T follicular helper cell (primary cell): ENCODE measurements at regions not wholly inside any gene's neighbourhood (a gene's known extent, or its start where the extent isn't known, plus 50 kb on each side); places are given as distances from the start of the nearest gene placed in this dataset.
"Not testable (repeated sequence)": the region's sequence is repeated elsewhere in the genome, so short reads cannot be mapped to it uniquely, and the experiment has no call there.

Experiments used
- DNase-seq: peaks from one replicate; pipeline ENCODE4 v3.0.0-alpha.2; 2020; ENCODE audit warnings: low read depth

- DNase-seq, result peak; percentile 5
Measured at GRCh38 chr7:3094701-3095445, 51.2 kb upstream of the CARD11 start.

DNA sequence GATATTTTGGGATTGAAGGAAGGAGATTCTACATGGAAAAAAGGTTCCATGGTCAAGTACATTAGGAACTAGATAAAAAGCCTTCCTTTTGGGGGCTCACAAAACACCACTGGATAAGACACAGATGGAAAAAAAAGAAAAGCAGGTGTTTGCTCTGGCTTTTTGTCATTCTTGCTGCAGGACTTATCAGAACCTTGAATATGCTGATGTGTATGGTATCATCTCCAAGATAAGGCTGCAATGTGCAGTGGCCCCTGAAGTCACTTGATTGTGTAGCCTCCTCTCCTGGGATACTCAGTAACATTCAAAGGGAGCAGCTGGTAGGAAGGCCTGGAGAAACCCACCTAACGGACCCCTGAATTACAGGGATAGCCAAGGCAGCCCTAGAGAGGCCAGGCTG is 54.1 kb upstream of the CARD11 start:
- no peak for DNase-seq

- no peak for DNase-seq
Measured at GRCh38 chr7:3102159-3102558, 58.5 kb upstream of the CARD11 start.

DNA sequence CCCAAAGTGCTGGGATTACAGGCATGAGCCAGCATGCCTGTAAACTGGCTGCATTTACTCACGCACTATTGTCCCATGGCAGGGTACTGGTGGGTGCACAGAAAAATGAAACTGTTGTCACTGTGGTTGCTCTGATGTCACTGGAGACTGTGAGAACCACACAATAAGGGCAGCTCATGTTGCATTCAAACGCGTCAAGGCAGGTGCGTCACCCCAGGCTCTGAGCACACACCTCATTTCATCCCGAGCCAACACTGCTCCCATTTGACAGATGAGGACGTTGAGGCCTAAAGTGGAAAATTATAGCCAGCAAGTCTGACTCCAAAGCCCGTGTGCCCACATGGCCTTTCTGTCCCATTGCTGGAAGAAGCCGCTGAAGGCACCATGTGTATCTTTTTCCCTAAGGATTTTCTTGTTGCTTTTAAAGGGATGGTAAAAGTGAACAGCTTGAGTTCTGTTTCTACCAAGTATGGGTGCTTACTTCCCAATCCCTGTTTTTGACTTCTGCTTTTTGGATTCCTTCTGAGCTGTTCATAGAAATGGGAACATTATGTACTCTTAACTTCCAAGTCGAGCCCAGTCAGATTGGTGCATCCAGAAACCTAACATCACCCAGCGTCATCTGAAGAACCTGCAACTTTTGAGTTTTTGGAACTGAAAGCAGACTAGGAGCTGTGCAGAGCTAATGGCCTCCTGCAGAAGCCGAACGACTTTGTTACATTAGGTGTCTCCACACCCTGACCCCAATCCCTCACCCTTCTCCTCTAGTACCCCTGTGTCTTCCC is 60.1 kb upstream of the CARD11 start:
- DNase-seq, result no peak

DNA sequence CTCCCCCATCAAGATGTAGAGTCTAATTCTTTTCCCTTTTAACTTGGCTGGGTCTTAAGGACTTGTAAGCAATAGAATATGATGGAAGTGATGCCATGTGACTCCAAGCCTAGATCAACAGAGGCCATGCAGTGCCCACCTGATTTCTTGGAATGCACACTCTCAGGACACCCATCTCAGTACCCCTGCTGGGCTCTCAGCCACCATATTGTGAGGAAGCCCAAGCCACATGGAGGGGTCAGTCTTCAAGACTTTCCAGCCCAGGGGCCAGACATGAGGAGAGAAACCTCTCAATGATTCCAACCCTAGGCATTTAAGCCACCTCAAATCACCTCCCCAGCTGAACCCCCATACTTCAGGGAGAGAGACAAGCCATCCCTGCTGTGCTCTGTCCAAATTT is 62.2 kb upstream of the CARD11 start:
- no peak for DNase-seq

GRCh38 chr7:3106361-3106826 is 62.7 kb upstream of the CARD11 start:
- no peak for DNase-seq

- no peak for DNase-seq
Measured at GRCh38 chr7:3107228-3107763, 63.6 kb upstream of the CARD11 start.

DNA sequence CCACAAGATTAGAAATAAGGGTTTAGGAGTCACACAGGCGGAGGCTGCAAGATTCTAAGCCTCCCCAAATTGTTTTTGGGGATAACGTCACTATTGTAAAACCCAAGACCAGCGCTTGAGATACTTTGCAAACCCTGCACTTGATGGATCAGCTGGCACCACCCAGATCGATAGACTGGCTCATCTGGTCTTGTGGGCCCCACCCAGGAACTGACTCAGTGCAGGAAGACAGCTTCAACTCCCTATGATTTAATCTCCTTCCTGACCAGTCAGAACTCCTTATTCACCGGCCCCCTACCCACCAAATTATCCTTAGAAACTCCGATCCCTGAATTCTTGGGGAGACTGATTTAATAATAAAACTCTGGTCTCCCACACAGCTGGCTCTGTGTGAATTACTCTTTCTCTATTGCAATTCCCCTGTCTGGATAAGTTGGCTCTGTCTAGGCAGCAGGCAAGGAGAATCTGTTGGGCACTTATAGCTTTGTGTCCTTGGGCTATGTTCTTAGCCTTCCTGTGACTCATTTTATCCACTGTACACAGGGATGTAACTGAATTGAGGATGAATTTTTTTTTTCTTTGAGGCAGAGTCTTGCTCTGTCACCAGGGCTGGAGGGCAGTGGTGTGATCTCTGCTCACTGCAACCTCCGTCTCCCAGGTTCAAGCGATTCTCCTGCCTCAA is 64.4 kb upstream of the CARD11 start:
- DNase-seq, result no peak

GRCh38 chr7:3109311-3109915 is 65.7 kb upstream of the CARD11 start:
- DNase-seq, result no peak

DNA sequence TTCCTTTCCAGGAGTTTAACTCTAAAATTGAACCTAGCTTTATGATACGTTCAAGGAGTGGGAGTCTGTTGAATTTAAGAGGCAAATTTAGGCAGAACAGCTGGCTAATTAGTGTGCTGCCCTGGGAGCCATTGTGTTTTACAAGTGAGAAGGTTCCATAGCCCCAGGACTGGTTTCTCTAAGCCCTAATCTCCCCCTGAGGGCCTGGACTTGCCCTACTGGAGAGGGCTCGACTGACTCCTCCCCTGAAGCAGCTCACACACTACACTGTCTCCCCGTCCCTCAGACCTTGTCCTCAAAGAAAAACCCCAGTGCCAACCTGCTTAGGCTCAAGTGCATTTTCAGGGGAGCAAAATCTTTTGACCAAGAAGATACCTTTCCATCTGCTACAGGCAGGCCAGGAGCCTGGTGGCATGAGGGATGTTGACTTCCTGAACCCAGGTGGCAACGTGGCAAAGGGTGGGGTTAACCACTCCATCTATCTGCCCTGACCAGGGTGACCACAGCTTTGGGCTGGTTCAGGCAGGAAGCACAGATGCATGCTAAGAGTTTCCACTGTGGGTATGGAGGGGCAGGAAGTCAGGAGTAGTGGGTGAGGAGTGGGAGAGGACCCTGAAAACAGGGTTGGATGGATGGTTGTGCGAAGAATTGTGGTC is 68.9 kb upstream of the CARD11 start:
- no peak for DNase-seq

DNA sequence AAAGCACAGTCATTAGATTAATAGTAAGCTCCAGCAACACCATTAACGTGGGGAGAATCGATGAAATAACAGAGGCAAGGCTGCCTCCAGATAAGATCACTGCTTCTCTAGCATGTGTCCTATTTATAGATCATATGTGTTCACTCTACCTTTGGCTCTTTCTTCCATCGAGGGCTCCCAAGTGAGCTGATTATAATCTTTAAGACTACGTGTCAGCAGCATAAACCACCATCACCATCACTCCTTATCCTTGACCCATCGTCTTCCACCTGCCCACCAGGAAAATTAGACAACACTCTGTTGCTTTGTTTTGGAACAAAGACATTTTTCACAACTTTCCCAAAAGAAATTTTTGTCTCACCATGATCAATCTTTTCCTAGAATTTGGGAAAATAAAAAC is 71.2 kb upstream of the CARD11 start:
- DNase-seq, result no peak

DNA sequence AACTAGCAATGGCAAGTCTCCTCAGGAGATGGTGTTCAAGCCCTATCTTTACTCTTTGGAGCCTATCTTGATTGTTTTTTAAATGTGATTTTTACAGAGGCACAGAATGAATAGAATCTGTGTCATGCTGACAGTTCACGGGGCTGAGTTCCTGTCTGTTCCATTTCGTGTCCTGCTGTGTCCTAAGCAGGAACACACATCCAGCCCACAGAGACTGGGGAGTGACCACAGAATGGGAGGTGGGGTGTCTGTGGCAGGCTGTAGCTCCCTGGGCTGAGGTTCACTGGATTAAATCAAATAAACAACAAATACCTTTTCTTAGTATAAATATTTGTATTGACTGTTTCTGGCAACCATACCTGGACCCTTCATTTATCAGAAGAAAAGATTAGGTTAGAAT is 73.4 kb upstream of the CARD11 start:
- DNase-seq, result no peak

GRCh38 chr7:3117488-3118231 is 74.0 kb upstream of the CARD11 start:
- DNase-seq, result no peak

DNA sequence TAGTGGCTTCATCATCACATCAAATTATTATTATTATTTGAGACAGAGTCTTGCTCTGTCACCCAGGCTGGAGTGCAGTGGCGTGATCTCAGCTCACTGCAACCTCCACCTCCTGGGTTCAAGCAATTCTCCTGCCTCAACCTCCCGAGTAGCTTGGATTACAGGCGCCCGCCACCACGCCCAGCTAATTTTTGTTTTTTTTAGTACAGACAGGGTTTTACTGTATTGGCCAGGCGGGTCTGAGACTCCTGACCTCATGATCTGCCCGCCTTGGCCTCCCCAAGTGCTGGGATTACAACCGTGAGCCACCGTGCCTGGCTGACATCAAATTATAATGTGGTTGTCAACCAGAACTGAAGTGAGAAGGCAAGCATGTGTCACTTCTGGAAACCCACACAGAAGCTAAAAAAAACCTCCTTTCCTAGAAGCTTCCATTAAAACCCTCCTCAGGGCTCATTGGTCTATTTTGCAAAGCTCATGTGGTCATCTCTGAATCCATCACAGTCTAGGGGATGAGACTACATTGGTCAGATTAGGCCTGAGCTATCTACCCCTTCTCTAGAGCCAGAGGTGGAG is 75.8 kb upstream of the CARD11 start:
- not testable (repeated sequence) for DNase-seq

GRCh38 chr7:3119963-3120362 is 76.3 kb upstream of the CARD11 start:
- DNase-seq, result no peak

DNA sequence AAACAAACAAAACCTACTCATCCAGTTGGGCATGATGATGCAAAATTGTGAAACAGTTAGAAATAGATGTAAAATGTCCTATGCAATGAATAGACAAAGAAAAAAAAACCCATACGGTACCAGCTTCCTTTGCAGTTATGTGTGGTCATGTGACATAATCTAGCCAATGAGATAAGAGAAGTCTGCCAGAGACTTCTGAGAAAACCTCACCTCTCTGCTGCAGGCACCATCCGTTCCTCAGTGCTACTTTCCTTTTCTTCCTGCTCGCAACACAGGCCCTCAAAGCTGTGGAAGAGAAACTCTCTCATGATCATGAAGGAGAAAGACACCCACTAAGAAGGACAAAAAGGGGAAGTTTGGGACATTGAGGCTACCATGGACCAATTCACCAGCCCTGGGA is 76.8 kb upstream of the CARD11 start:
- no peak for DNase-seq

- no peak for DNase-seq
Measured at GRCh38 chr7:3128857-3129490, 85.3 kb upstream of the CARD11 start.

GRCh38 chr7:3133811-3134385 is 90.2 kb upstream of the CARD11 start:
- DNase-seq, result no peak

- no peak for DNase-seq
Measured at GRCh38 chr7:3134745-3135144, 91.1 kb upstream of the CARD11 start.

GRCh38 chr7:3135626-3136025 is 92.0 kb upstream of the CARD11 start:
- no peak for DNase-seq
